A673 (cell line): ENCODE measurements at regions not wholly inside any gene's neighbourhood (a gene's known extent, or its start where the extent isn't known, plus 50 kb on each side); places are given as distances from the start of the nearest gene placed in this dataset.

Experiments
- CTCF ChIP-seq: fragments of 300-800, 200-600 bp; sonication (generic); conservative IDR thresholded peaks from 2 replicates; pipeline ENCODE4 v1.5.1; 2017; ENCODE audit warnings: low read depth, mild to moderate bottlenecking, antibody characterized with exemption, low read length, moderate library complexity, mixed read lengths
- EZH2 ChIP-seq: fragments of 200-600 bp; sonication (generic); IDR thresholded peaks from 2 replicates; pipeline ENCODE4 v1.6.1; 2017; ENCODE audit warnings: borderline replicate concordance, low read depth, mild to moderate bottlenecking, mixed read lengths, antibody characterized with exemption, low read length; ENCODE audit not compliant: poor library complexity, severe bottlenecking

GRCh38 chr20:39233755-39234154 is 271.6 kb downstream of the DHX35 start:
- TF ChIP-seq EZH2 (no peak), CTCF (no peak)
